Stimulated activated CD4-positive, alpha-beta T cell treated with anti-CD3 and anti-CD28 coated beads, Interleukin-2, amount 100 ng/mL, for 48 hours (primary cell): ENCODE measurements at regions not wholly inside any gene's neighbourhood (a gene's known extent, or its start where the extent isn't known, plus 50 kb on each side); places are given as distances from the start of the nearest gene placed in this dataset.
"Not testable (repeated sequence)": the region's sequence is repeated elsewhere in the genome, so short reads cannot be mapped to it uniquely, and the experiment has no call there.

Experiments used
- DNase-seq, 2 donors: peaks; one replicate each; pipeline ENCODE4 v3.0.0-alpha.2; 2020

DNA sequence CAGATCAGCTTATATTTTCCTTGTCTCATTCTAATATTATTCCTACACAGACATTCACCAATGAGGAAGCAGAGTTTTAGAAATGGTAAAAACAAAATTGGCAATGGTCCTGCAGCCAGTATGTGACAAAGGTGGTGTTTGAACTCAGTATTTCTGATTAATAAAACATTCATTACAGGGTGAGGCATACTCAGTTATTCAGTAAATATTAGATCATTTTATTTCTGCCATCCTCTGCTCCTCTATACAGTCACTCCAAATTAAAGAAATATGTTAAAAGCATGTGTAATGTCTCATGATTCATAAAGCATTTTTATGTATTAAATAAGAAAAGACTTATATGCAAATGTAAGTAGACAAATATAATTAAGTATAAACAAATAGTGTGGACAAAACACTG is 684.6 kb upstream of the ACO1 start:
- DNase-seq: no peak

DNA sequence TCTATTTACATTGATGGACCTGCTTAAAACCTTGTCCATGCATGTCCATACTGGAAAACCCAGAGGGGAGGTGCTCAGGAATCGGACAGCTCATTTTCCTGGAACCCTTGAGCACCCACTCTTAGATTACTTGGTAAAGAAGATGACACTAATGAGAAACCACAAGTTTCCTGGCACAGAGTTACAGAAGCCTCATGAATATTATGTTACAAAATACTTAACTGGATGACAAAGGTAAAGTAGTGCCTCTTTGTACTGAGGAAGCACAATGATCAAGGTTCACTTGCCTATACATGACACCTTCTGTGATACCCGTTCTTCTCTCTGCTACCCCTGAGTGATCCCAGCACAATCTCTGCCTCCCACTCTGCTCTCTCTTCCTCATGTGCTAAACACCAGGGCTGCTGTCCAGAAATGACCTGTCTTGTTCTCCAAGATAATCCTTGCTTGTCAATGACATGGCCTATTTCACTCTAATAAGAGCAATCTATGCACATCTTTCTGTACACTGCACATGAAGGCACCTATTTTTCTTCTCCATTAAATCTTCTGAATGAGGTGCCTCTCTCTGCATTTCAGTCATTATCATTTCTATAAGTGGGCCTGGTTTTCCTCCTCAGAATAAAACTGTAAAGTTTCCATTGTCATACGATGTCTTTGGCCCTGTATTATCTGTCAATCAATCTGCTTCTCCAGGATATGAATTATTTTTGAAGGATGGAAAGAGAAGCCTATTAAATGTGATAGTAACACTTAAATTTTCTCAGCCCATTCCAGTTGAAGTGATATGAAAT is 684.0 kb upstream of the ACO1 start:
- DNase-seq: no peak

DNA sequence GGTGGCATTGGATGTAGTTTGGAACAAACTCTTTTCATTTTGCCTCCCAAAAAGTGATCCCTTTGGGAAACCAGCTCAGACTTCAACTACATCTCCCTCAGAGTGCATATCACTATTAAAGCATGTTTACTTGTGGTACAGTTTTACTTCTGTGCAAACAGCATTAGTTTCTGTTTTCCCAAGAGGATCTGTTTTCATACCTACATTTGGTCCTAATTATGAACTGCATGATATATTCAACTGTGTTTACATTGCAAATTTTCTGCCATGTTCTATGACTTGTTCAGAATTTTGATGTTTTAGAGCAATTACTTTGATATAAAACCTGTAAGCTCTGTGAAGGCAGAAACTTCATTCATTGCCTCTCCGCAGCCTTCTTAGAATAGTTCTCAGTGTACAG is 681.5 kb upstream of the ACO1 start:
- DNase-seq: no peak

DNA sequence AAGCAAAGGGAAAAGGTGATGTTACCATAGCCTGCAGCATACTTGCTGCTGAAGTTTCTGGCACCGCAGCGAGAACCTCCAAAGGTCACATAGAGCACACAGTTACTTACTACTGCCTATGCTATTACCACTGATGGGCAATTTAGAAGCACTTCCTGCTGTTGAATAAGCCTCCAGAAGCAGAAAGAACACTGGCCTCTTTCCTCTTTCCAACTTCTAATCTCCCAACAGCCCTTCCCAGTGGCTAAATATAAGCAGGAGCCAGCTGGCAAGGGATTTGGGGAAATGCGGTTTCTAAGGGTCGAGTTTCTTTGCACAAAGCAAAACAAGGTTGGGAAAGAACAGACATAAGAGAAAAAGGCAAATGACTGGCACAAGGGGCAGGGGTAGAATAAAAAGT is 669.2 kb upstream of the ACO1 start:
- no peak for DNase-seq

DNA sequence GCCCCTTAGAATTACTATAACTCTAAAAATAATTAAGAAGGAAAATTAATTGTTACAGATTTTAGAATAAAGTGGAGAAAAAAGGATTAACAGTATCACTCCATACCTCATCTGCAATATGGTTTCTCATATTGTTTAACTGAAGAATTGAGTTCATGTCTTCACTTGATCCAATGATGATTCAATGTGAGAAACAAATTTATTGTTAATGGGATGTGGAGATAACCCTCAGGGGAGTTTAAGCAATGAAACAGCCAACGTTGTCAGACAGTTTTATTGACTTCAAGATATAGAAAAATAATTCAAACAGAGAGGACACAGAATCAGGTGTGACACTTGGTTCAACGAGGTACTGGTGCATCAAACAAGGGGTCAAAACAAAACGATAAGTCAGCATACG is 665.2 kb upstream of the ACO1 start:
- no peak for DNase-seq

DNA sequence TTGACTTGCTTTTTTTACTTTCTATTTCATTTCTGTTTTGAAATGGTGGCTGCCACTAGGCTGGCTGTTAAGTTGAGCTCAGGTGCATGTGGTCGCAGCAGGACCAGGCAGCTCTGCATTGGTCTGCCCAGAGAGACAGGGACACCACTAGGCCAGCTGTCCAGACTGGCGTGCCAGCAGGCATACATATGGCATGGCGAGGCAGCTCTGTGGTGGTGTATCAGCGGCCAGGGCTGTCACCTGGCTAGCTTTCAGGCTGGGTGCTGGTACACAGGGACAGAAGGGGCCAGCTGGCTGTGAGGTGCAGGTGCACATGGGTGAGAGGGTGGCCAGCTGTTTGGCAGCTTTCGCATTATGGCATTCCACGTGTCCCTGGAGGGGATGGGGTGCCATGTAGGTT is 654.0 kb upstream of the ACO1 start:
- DNase-seq: no peak

DNA sequence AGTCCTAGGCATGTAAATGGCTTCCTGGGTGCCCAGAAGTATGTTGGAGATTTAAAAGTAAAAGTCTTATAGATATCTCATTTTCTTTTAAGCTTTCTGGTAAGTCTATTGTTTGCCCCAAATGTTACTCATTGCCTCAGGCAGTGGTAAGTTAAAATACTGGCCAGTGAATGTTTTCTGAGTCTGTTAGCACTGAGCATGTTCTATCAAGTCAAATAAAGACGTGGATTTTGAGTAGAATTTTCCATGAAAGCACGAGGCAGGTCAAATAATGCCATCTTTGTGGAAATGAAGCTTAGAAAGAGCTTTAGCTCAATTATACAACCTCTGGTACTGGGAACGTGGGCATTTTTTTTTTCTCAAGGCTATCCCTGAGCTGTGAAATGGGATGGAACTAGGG is 651.3 kb upstream of the ACO1 start:
- DNase-seq: no peak

DNA sequence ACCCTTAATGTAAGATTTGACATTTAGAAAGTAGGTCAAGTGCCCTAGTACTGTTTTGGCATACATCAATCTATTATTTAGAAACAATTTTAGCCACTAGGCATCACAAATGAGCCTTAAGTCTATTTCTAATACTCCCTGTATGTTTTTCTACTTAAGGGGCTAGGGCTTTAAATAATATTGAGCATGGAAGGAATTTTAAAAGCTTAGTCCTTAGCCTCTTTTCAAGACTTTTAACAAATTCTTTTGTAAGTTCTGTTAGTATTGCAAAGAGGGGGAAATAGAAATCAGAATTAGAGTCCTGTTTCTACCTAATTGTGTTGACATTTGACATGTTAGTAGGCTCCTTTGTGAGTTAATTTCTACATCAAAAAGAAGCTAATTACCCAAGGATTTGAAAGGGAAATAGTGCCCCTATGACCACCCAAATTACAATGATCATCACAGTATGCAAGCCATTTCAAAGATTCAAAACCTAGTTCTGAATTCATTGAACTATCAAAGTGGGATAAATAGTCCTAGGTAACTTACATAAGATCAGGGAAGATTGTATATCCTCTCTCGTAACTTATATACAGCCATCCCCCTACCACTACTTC is 647.8 kb upstream of the ACO1 start:
- no peak for DNase-seq

DNA sequence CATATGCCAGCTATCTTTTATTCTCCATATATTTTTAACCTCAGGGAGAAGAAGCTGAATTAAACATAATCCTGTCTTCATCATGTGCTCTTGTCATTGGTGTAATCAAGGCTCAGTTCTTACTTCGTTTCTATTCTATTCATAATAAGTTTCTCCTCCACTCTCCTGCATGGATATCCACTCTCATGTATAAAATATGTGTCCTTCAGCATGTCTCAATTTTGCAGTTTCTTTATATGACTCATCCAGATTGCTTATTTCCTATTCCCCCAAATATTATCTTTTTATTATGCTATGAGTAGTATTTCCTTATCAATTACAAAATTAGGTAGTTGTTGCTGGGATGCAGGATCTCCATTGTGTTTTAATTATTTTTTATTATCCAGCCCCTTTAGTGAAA is 643.7 kb upstream of the ACO1 start:
- no peak for DNase-seq

DNA sequence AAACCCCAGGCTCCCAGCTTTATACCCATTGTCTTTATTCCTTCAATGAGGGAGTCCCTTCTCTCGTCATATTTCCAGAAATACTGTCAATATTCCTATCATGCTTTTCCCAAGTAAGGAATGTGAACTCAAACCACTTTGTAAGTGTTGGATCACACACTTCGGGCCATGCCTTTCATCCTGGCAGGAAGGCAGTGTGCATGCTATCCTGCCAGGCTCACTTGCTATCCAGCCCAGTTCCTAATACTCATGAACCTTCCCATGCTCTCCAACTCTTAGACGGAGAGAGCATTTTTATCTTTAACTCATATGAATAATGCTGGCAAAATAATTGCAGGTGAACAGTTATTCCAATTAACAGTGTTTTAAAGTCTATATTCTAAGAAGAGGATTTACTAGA is 639.9 kb upstream of the ACO1 start:
- DNase-seq: no peak

DNA sequence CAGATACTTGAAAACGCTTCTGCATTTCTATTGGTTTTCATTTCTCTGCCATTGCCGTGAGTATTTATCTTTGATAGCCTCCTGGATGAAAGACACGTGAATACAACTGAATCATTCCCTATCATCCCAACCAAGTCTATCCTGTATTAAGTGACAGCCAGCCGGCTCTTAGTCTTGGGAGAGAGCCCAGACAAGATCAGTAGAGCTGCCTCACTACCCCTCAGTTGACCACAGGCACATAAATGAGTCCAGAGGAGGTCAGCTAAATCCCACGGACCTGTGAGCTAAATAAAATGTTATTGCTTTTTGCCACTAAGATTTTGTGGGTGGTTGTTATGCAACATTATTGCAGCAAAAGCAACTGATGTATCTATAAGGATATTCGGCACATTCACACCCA is 639.0 kb upstream of the ACO1 start:
- DNase-seq: no peak

DNA sequence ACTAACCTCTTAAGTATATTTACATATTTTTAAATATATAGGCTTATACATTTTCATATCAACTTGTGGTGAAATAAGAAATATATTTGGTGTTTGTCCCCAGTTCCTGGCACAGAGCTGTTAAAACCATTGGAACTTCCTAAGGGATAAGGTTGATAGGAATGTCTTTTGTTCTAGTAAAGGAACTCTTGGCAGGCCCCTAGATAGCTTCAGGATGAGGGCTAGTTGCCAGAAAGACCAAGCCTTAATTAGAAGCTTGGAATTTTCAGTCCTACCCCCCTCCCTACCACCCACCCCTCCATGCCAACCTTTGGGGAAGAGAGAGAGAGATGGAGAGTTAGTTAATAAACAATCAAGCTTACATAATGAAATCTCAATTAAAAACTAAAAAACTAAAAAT is 638.6 kb upstream of the ACO1 start:
- no peak for DNase-seq

DNA sequence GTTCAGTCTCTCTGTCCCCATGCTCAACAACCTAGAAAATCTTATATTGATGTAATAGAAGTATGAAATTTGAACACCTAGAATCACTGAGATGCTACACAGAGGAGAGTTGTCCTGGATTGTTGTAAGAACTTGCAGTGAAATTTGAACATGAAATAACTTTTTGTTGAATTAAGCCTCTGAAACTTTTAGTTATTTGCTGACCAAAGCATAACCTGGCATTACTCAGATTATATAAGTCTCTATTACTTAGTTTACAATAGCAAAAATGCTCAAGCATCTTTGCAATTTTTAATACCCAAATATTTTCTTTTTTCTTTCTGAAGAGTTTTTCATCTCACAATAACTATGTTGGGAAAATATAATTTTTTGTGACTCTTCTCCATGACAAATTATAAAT is 630.7 kb upstream of the ACO1 start:
- no peak for DNase-seq

DNA sequence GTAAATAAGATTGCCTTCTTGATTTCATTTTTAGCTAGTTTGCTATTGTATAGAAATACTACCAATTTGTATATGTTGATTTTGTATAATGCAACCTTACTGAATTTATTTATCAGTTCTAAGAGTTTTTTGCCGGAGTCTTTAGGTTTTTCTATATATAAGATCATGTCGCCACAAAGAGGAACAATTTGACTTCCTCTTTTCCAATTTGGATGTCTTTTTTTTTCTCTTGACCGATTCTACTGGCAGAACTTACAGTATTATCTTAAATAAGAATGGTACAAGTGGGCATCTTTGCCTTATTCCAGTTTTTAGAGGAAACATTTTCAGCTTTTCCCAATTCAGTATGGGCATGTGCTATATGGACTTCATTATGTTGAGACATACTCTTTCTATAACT is 624.7 kb upstream of the ACO1 start:
- DNase-seq: no peak

DNA sequence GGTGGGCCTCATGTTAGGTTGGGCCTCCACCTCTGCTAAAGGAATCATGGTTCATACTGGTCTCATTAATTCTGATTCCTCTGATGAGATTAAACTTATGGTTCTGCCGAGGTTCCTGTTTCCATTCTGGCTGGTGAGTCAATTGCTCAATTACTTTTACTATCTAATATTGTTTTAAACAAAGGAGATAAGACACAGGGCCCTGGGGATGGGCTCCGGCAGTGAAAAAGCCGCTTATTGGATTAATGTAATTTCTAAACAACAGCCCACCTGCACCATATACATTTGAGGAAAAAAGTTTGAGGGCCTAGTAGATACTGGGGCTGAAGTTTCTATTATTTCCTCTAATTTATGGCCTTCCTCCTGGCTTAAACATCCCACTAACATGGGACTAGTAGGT is 610.4 kb upstream of the ACO1 start:
- DNase-seq: not testable (repeated sequence)

DNA sequence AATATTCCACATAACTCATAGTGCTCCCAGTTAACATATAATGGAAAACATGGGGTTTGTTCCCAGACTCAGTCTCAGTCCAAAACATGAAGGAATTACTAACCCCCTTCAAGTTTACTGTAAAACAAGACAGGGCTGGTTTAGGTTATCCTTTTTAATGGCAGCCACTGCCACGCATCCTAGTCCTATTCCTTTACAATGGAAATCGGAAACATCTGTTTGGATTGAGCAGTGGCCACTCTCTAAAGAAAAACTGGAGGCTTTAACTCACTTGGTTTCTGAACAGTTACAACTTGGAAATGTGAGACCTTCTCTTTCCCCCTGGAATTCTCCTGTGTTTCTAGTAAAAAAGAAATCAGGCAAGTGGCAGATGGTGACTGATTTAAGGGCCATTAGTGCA is 609.9 kb upstream of the ACO1 start:
- no peak for DNase-seq

DNA sequence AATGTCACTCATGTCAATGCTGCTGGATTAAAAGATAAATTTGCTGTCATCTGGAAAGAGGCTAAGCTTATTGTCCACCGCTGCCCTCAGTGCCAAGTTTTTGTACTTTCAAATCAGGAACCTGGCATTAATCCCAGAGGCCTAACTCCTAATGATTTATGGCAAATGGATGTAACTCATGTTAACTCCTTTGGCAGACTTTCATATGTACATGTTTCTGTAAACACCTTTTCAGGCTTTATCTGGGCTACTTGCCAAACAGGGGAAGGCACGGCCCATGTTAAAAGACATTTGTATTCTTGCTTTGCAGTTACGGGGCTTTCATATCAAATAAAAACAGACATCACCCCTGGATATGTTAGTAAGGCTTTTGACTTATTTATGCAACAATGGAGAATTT is 608.0 kb upstream of the ACO1 start:
- no peak for DNase-seq

DNA sequence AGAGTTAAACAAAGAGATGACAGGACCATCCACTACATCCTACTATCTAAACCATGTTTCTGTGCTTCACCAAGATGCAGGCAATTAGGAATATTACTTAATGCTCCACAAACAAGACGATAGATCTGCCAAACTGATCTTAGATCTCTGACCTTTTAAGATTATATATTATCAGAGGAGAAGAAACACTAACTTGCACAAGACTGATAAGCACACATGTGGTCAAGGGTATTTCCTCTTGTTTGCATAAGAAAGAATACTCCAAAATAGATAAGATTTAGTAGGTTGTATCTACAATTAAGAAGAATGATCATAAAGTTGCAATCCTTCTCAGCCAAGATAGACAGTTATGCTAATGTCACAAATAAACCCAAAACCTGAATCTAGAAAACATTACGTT is 601.0 kb upstream of the ACO1 start:
- no peak for DNase-seq

DNA sequence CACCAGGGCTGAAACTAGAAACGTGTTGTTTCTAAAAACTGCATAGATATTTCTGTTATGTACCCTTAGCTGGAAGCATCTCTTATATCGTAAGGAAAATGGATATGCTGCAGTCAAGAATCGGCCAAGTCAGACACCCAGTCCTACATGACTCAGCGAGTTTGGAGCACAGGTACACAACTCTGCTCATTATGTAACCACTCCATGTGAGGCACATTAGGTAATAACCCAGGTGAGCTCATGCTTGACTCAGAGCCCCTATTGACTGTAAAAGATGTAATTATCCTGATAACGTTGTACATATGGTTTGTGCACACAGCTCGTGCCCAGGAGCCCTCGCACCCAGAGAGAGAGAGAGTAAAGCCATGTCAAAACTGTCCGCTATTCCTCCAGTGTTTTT is 593.7 kb upstream of the ACO1 start:
- DNase-seq: no peak

DNA sequence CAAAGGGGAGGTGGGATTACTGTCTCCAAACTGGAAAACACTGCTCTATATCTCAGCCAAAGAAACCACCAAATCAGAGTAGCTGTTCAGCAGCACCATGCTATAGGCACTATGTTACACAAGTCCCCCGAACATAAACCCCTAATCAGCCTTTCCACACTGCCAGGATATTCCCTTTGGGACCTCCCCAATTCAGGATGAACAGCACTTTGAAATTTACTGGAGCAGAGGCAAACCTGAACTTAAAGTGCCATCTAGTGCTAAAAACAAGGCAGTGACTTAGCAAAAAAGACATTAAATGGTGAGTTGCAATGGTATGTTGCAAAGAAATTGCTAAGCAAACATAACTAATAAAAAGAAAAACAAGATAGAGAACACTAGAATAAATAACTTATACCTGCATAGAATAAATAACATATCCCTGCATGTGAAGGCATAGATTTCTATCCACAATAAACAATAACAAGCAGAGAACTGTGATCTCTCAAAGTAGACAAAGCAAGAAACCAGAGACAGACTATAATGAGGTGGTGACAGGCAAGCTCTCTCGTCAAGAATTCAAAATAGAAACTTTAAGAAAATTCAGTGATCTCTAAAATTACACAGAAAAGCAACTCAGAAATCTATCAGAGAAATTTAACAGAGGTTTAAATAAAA is 584.4 kb upstream of the ACO1 start:
- no peak for DNase-seq

DNA sequence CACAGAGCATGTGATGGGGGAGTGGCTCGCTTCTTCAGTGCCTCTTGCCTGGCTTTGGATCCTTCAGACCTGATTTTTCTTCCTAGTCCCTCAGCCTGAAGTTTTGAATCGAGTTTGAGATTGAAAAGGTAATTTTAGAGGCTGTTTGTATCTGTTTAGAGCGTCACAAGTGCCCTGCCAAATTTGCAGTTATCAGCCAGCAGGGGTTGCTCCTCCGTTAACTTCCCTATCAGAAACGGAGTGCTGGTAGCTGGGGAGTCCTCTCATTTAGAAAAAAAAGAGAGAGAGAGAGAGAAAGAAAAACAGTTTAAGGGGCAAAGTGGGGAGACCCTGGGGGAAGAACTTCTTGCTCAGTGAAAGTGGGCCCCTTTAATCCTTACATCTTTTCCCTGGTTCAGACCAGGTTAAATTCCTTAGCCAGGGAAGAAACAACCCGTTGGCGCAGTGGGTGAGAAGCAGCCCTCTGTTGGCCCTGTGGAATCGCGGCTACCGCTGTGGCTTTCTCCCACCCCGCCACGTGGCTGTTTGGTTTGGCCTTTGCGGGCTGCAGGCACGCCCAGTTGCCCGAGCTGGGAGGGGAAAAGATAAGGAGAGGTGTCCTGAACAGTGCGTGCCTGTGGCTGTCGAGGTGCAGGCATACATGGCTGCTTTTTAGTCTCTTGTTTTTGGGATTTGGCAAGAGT is 576.7 kb upstream of the ACO1 start:
- DNase-seq: no peak

DNA sequence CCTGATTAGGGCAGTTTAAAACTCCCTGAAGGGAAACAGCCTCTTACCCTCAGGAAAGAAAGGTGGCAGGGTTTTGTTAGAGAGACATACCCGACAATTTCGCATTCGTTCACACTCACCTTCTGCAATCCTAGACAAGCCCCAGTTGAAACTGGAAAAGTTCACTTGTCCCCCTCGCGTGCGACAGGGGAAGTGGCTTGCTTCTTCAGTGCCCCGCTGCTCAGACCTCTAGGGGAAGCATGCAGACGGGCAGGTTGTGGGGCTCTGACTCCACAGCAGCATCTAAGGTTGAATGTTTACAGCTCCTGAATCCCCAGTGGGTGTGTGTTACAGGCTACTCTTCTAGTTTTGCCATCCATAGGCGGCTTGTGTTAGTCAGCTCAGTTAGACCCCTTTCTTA is 575.7 kb upstream of the ACO1 start:
- DNase-seq: no peak

DNA sequence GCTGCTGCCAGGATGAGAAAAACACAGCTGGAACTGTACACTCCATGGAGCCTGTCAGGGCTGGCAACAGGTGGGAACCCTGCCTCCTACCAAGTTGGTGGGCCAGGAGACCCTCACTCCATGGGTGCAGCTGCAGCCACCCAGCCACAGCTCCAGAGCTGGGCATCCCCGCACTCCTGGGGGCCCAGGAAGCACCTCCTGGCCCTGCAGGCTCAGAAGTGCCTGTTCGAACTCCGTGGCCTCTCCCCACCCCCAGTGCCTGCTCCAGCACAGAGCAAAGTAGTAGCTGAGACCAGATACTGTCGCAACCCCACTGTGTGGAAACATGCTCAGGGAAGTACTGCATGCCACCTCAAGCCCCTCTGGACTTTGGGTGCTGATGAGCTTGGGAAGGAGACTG is 564.0 kb upstream of the ACO1 start:
- DNase-seq: no peak

DNA sequence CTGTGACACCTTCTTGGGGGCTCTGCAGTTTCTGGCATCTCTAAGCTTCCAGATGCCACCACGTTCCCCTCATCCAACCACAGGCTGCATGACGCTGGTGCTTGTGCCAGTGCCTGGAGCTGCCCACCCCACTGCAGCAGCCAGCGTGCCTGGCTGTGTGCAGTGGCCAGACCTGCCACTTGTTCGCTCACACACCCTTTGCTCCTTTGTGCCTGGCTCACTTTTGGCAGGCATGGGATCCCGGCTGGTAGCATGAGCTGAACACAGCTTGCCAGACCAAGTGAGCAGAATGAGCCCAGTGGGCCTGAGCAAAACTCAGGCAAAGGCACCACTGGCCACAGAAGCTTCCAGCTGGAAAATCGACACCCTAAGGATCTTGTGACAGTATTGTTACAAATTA is 562.9 kb upstream of the ACO1 start:
- no peak for DNase-seq
